ENCODE measurements at regions not wholly inside any gene's neighbourhood (a gene's known extent, or its start where the extent isn't known, plus 50 kb on each side); places are given as distances from the start of the nearest gene placed in this dataset.

DNA sequence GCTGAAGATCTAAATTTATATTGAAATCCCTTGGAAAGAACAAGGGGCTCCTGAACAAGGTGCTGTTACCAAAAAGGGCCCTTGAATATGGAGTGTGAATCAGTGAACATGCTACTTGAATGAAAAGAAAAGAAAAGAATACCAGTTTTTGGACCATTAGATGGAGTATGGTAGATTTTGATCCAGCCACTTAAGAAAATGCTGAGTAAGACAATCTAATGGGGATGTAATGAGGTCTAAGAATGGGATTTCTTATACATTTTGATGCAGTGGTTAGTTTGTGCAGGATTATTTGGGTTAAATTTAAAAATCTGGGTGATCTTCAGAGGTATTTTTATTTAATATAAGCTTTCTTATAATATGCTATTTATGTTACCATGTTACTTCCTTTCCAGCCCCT is 2003.0 kb upstream of the LRRTM1 start:
- intact Hi-C loops (cut with DNase I), result no loop called here
- Histone ChIP-seq H3K4me3 (ENCODE audit: low read length in 3 of 3) (no peak overlapping the region), H3K9ac (ENCODE audit: low read length in 3 of 3) (no peak overlapping the region), H3K27me3 (ENCODE audit: control insufficient read depth, insufficient read depth, low read length) (no peaks in the 10 kb centered on the region), H3K9me3 (ENCODE audit: control insufficient read depth in 2 of 3, insufficient read depth in 1 of 3, low read length in 3 of 3) (no peaks in the 10 kb centered on the region), H3K4me1 (ENCODE audit: control insufficient read depth in 2 of 3, insufficient read depth in 2 of 3, low read depth in 1 of 3, low read length in 3 of 3) (no peaks in the 10 kb centered on the region), H3K27ac (ENCODE audit: low read depth in 2 of 2, low read length in 2 of 2) (no peak overlapping the region), H3K36me3 (ENCODE audit: control insufficient read depth in 2 of 3, insufficient read depth in 3 of 3, low read length in 3 of 3) (no peaks in the 10 kb centered on the region)
- TF ChIP-seq, protein P1, sequence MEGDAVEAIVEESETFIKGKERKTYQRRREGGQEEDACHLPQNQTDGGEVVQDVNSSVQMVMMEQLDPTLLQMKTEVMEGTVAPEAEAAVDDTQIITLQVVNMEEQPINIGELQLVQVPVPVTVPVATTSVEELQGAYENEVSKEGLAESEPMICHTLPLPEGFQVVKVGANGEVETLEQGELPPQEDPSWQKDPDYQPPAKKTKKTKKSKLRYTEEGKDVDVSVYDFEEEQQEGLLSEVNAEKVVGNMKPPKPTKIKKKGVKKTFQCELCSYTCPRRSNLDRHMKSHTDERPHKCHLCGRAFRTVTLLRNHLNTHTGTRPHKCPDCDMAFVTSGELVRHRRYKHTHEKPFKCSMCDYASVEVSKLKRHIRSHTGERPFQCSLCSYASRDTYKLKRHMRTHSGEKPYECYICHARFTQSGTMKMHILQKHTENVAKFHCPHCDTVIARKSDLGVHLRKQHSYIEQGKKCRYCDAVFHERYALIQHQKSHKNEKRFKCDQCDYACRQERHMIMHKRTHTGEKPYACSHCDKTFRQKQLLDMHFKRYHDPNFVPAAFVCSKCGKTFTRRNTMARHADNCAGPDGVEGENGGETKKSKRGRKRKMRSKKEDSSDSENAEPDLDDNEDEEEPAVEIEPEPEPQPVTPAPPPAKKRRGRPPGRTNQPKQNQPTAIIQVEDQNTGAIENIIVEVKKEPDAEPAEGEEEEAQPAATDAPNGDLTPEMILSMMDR (IDR thresholded peaks at IDR 0.05; ENCODE audit: borderline replicate concordance, extremely low read depth, insufficient read depth), result no peak
- DNase-seq, result no peak
- FAIRE-seq, result no peak

- intact Hi-C loops (cut with DNase I), result no loop called here
- TF ChIP-seq, protein P1 (IDR thresholded peaks at IDR 0.05; ENCODE audit: borderline replicate concordance, extremely low read depth, insufficient read depth), result no peak
- H3K36me3 ChIP-seq (ENCODE audit: control insufficient read depth in 2 of 3, insufficient read depth in 3 of 3, low read length in 3 of 3), result no peaks in the 10 kb centered on the region
- no peak overlapping the region for H3K27ac ChIP-seq (ENCODE audit: low read depth in 2 of 2, low read length in 2 of 2)
- H3K9ac ChIP-seq (ENCODE audit: low read length in 3 of 3), result no peak overlapping the region
- peaks cover 0 to 2% (median 0%) of the 10 kb centered on the region in 3 donors for H3K9me3 ChIP-seq (ENCODE audit: control insufficient read depth in 2 of 3, insufficient read depth in 1 of 3, low read length in 3 of 3)
- DNase-seq, result no peak
- H3K27me3 ChIP-seq (ENCODE audit: control insufficient read depth, insufficient read depth, low read length), result no peaks in the 10 kb centered on the region
- H3K4me3 ChIP-seq (ENCODE audit: low read length in 3 of 3), result no peak overlapping the region
- FAIRE-seq, result no peak
- H3K4me1 ChIP-seq (ENCODE audit: control insufficient read depth in 2 of 3, insufficient read depth in 2 of 3, low read depth in 1 of 3, low read length in 3 of 3), result no peaks in the 10 kb centered on the region
Measured at GRCh38 chr2:82301506-82301905, 1997.0 kb upstream of the LRRTM1 start.

DNA sequence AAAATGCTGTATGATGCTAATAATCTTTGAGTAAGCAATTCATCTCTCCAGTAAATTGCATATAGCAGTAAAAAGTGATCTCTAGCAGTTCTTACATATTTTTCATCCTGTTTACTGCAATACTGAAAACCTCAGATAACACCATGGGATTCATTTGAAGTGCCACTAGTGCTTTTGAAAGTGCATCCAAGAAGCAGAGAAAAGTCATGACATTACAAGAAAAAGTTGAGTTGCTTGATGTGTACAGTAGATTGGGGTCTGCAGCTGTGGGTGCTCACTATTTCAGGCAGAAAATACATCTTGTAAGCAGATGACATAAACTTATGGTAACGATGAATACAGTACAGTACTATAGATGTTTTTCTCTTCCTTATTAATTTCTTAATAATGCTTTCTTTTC is 1984.9 kb upstream of the LRRTM1 start:
- FAIRE-seq, result no peak
- intact Hi-C loops (cut with DNase I), result no loop called here
- Histone ChIP-seq H3K27ac (ENCODE audit: low read depth in 2 of 2, low read length in 2 of 2) (no peak overlapping the region), H3K27me3 (ENCODE audit: control insufficient read depth, insufficient read depth, low read length) (no peaks in the 10 kb centered on the region), H3K9me3 (ENCODE audit: control insufficient read depth in 2 of 3, insufficient read depth in 1 of 3, low read length in 3 of 3) (no peaks in the 10 kb centered on the region), H3K9ac (ENCODE audit: low read length in 3 of 3) (no peak overlapping the region), H3K4me1 (ENCODE audit: control insufficient read depth in 2 of 3, insufficient read depth in 2 of 3, low read depth in 1 of 3, low read length in 3 of 3) (no peaks in the 10 kb centered on the region), H3K4me3 (ENCODE audit: low read length in 3 of 3) (no peak overlapping the region), H3K36me3 (ENCODE audit: control insufficient read depth in 2 of 3, insufficient read depth in 3 of 3, low read length in 3 of 3) (no peaks in the 10 kb centered on the region)
- DNase-seq, result no peak
- TF ChIP-seq, protein P1 (IDR thresholded peaks at IDR 0.05; ENCODE audit: borderline replicate concordance, extremely low read depth, insufficient read depth), result no peak

DNA sequence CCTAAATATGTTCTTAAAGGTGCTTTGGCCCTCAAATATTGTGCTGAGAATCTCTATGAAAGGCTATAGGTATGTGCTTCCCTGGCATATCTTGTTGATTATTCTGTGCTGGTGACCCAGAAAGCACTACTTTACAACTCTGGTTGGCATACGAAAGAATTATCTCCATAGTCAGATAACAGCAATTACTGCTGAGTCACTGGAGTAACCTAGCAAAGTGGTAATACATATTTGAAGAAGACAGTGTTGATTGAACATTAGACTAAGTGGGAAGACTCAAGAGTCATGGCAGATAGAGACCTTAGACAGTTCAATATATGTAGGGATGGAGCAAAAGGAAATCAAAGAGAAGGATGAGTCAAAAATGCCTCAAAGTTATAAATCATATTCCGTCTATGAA is 1978.5 kb upstream of the LRRTM1 start:
- Histone ChIP-seq H3K36me3 (ENCODE audit: control insufficient read depth in 2 of 3, insufficient read depth in 3 of 3, low read length in 3 of 3) (no peaks in the 10 kb centered on the region), H3K9me3 (ENCODE audit: control insufficient read depth in 2 of 3, insufficient read depth in 1 of 3, low read length in 3 of 3) (no peaks in the 10 kb centered on the region), H3K27me3 (ENCODE audit: control insufficient read depth, insufficient read depth, low read length) (no peaks in the 10 kb centered on the region), H3K9ac (ENCODE audit: low read length in 3 of 3) (no peak overlapping the region), H3K4me1 (ENCODE audit: control insufficient read depth in 2 of 3, insufficient read depth in 2 of 3, low read depth in 1 of 3, low read length in 3 of 3) (no peaks in the 10 kb centered on the region), H3K27ac (ENCODE audit: low read depth in 2 of 2, low read length in 2 of 2) (no peak overlapping the region), H3K4me3 (ENCODE audit: low read length in 3 of 3) (no peak overlapping the region)
- TF ChIP-seq, protein P1 (IDR thresholded peaks at IDR 0.05; ENCODE audit: borderline replicate concordance, extremely low read depth, insufficient read depth), result no peak
- no peak for FAIRE-seq
- intact Hi-C loops (cut with DNase I), result no loop called here
- no peak for DNase-seq
